T-helper 9 cell (primary cell): ENCODE measurements at regions not wholly inside any gene's neighbourhood (a gene's known extent, or its start where the extent isn't known, plus 50 kb on each side); places are given as distances from the start of the nearest gene placed in this dataset.
"Not testable (repeated sequence)": the region's sequence is repeated elsewhere in the genome, so short reads cannot be mapped to it uniquely, and the experiment has no call there.

ENCODE experiments used
- DNase-seq: peaks from one replicate; pipeline ENCODE4 v3.0.0-alpha.2; 2020

GRCh38 chr21:23939369-23940065, 1667.8 kb downstream of the MRPL39 start:
- no peak for DNase-seq

GRCh38 chr21:23936991-23937390, 1670.3 kb downstream of the MRPL39 start:
- DNase-seq, result no peak

GRCh38 chr21:23936224-23936623, 1671.1 kb downstream of the MRPL39 start:
- DNase-seq, result no peak

GRCh38 chr21:23930565-23930964, 1676.7 kb downstream of the MRPL39 start:
- DNase-seq, result no peak

GRCh38 chr21:23926430-23926829, 1680.9 kb downstream of the MRPL39 start:
- DNase-seq, result not testable (repeated sequence)

- no peak for DNase-seq
These were observed 1685.4 kb downstream of the MRPL39 start for GRCh38 chr21:23921670-23922418.

GRCh38 chr21:23900727-23901126, 1706.6 kb downstream of the MRPL39 start:
- no peak for DNase-seq

GRCh38 chr21:23899561-23899960, 1707.7 kb downstream of the MRPL39 start:
- no peak for DNase-seq

GRCh38 chr21:23890652-23891051, 1716.6 kb downstream of the MRPL39 start:
- DNase-seq, result no peak

- DNase-seq, result peak; percentile 6
These were observed 1719.5 kb downstream of the MRPL39 start for GRCh38 chr21:23887725-23888306.

- no peak for DNase-seq
These were observed 1720.2 kb downstream of the MRPL39 start for GRCh38 chr21:23886828-23887724.

GRCh38 chr21:23881783-23882182, 1725.5 kb downstream of the MRPL39 start:
- DNase-seq, result no peak

GRCh38 chr21:23876925-23877558, 1730.2 kb downstream of the MRPL39 start:
- DNase-seq, result no peak

GRCh38 chr21:23874271-23874670, 1733.0 kb downstream of the MRPL39 start:
- no peak for DNase-seq

- DNase-seq, result no peak
These were observed 1745.3 kb downstream of the MRPL39 start for GRCh38 chr21:23861911-23862504.

- no peak for DNase-seq
These were observed 1748.4 kb downstream of the MRPL39 start for GRCh38 chr21:23858878-23859277.

GRCh38 chr21:23853796-23854379, 1753.4 kb downstream of the MRPL39 start:
- no peak for DNase-seq

- DNase-seq, result no peak
These were observed 1769.7 kb downstream of the MRPL39 start for GRCh38 chr21:23837564-23837963.

- DNase-seq, result no peak
These were observed 1784.5 kb downstream of the MRPL39 start for GRCh38 chr21:23822760-23823159.

- no peak for DNase-seq
These were observed 1789.9 kb downstream of the MRPL39 start for GRCh38 chr21:23817337-23817736.

GRCh38 chr21:23812485-23812884, 1794.8 kb downstream of the MRPL39 start:
- no peak for DNase-seq

GRCh38 chr21:23811805-23812204, 1795.5 kb downstream of the MRPL39 start:
- DNase-seq, result no peak
